ENCODE measurements at regions not wholly inside any gene's neighbourhood (a gene's known extent, or its start where the extent isn't known, plus 50 kb on each side); places are given as distances from the start of the nearest gene placed in this dataset.
A peak's percentile ranks its signal among the peaks of the same experiment; 100 is the strongest.

DNA sequence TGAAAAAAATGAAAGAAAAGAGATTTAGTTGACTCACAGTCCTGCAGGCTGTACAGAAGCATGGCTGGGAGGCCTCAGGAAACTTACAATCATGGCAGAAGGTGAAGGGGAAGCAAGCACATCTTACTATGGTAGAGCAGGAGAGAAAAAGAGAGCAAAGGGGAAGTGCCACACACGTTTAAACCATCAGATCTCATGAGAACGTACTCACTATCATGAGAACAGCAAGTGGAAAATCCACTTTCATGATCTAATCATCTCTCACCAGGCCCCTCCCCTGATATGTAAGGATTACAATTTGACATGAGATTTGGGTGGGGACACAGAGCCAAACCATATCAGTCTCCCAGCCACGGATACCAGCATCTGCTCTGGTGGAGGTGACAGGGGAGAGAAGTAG, 50.8 kb upstream of the CPOX start:
- Mint-ChIP-seq H3K4me3 (no peak overlapping the region), H3K9me3 (peaks cover 4% of the 10 kb centered on the region), H3K27me3 (ENCODE audit: low read depth) (peaks cover 14% of the 10 kb centered on the region), H3K4me1 (ENCODE audit: low read depth) (no peaks in the 10 kb centered on the region), H3K36me3 (ENCODE audit: low read depth) (no peaks in the 10 kb centered on the region), H3K27ac (no peak overlapping the region)
- CTCF ChIA-PET = no interaction called here
- no peak for DNase-seq
- intact Hi-C loops (cut with micrococcal nuclease) = no loop called here

DNA sequence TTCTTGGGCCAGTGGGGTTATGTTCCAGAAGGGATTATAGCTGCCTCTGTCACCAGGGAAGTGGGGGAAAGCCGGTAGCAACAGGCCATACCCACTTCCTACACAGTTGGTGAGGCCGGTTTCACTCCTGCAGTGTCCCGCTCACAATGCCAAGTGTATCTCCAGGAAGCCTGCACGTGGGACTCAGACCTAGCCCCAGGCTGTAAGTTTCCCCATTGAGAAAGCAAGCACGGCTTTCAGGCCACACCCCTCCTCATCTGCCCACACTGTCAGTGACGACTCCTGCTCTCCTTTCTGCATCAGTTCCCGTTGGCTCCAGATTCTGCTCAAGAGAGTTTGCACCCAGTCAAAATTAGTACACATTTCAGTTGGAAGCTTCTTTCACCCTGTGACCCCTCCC, 51.6 kb upstream of the CPOX start:
- peaks cover 14% of the 10 kb centered on the region for H3K27me3 Mint-ChIP-seq (ENCODE audit: low read depth)
- H3K4me3 Mint-ChIP-seq = no peak overlapping the region
- no peak overlapping the region for H3K27ac Mint-ChIP-seq
- DNase-seq = peak; percentile 8
- CTCF ChIA-PET = no interaction called here
- intact Hi-C loops (cut with micrococcal nuclease) = no loop called here
- no peaks in the 10 kb centered on the region for H3K4me1 Mint-ChIP-seq (ENCODE audit: low read depth)
- no peaks in the 10 kb centered on the region for H3K9me3 Mint-ChIP-seq
- H3K36me3 Mint-ChIP-seq (ENCODE audit: low read depth) = no peaks in the 10 kb centered on the region

DNA sequence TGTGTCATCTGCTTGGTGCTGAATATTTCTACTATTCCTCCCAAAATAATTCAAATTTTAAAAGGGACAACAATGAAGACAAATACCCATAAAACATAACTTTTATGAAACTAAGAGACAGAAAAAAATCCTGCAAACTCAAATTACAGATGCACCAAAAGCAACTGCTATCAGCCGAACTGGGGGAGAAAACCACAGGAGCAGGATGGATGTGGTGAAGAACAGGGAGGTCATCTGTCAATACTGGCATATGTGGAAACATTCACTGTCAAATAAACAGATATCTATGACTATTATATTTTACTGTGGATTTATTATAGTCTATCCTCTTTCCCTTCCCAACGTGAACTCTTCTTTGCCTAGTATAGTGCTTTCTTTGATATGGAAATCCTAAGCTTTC, 53.3 kb upstream of the CPOX start:
- DNase-seq = no peak
- Mint-ChIP-seq H3K9me3 (no peaks in the 10 kb centered on the region), H3K36me3 (ENCODE audit: low read depth) (no peaks in the 10 kb centered on the region), H3K27ac (no peak overlapping the region), H3K27me3 (ENCODE audit: low read depth) (peaks cover 11% of the 10 kb centered on the region), H3K4me1 (ENCODE audit: low read depth) (peaks cover 6% of the 10 kb centered on the region), H3K4me3 (no peak overlapping the region)
- CTCF ChIA-PET = no interaction called here
- intact Hi-C loops (cut with micrococcal nuclease) = no loop called here

DNA sequence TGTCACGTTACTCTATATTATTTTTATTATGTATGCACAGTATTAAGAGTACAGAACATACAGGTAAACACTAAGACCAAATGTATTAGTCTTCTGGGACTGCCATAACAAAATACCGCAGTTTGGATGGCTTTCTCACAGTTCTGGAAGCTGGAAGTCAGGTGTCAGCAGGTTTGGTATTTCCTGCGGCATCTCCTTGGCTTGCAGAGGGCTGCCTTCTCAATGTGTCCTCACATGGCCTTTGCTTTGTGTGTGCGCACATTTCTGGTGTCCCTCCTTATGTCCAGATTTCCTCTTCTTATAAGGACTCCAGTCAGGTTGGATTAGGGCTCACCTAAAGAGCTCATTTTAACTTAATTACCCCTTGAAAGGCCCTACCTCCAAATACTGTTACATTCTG, 53.8 kb upstream of the CPOX start:
- DNase-seq = no peak
- intact Hi-C loops (cut with micrococcal nuclease) = no loop called here
- Mint-ChIP-seq H3K4me1 (ENCODE audit: low read depth) (peaks cover 10% of the 10 kb centered on the region), H3K27me3 (ENCODE audit: low read depth) (peaks cover 11% of the 10 kb centered on the region), H3K4me3 (no peak overlapping the region), H3K27ac (no peak overlapping the region), H3K36me3 (ENCODE audit: low read depth) (no peaks in the 10 kb centered on the region), H3K9me3 (no peaks in the 10 kb centered on the region)
- CTCF ChIA-PET = no interaction called here

DNA sequence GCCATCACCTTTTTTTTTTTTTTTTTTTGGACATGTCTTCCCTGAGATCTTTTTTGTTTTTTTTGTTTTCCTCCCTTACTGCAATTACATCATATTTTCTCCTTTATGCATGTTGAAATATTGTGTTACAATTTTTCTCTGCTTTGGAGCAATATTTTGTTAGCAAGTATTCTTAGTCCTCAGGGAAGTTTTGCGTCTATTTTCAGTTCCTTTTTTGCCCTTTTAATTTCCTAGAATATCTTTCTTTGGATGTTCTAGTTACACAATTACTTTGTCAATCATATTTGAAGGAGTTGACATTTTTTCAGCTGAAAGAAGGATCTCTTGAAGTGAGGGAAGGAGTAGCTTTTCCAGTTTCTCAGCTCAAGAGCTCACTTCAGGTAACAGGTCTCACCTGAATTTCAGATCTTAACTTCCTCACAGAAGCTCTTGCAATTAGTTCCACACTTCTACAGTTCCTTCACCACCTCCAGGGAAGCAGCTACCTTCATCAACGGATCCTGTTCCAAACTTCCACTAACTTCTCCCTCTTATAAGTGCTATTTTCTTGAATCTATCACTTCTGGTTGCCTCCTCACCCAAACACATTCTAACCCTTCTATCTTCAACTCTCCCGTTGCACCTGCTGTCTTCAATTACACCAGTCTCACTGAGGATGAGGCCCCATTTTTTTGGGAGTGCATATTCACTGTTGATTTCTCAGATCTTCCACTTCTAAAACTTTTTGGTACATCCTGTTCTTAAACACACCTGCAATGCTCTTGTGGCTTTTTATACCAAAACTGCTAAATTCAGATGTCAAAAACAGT, 57.8 kb upstream of the CPOX start:
- CTCF ChIA-PET = no interaction called here
- no peak for DNase-seq
- H3K36me3 Mint-ChIP-seq (ENCODE audit: low read depth) = no peaks in the 10 kb centered on the region
- H3K4me3 Mint-ChIP-seq = no peak overlapping the region
- H3K27ac Mint-ChIP-seq = no peak overlapping the region
- intact Hi-C loops (cut with micrococcal nuclease) = no loop called here
- no peaks in the 10 kb centered on the region for H3K27me3 Mint-ChIP-seq (ENCODE audit: low read depth)
- no peaks in the 10 kb centered on the region for H3K9me3 Mint-ChIP-seq
- peaks cover 10% of the 10 kb centered on the region for H3K4me1 Mint-ChIP-seq (ENCODE audit: low read depth)

DNA sequence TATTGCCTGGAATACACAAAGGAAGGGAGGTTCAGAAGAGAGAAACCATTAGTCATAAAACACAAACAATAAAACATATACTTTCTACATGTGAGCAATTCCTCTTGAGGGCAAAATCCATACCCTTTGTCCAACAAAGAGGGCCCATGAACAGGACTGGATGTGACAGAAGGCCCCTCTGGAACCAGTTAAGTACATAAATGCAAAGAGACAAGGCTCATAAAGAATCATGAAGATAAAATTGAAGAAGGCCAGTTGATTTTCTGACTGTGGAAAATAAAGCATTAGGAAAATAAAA, 58.3 kb upstream of the CPOX start:
- H3K36me3 Mint-ChIP-seq (ENCODE audit: low read depth) = no peaks in the 10 kb centered on the region
- H3K4me1 Mint-ChIP-seq (ENCODE audit: low read depth) = peaks cover 10% of the 10 kb centered on the region
- H3K9me3 Mint-ChIP-seq = no peaks in the 10 kb centered on the region
- intact Hi-C loops (cut with micrococcal nuclease) = no loop called here
- H3K27ac Mint-ChIP-seq = no peak overlapping the region
- no peak overlapping the region for H3K4me3 Mint-ChIP-seq
- CTCF ChIA-PET = no interaction called here
- DNase-seq = no peak
- H3K27me3 Mint-ChIP-seq (ENCODE audit: low read depth) = no peaks in the 10 kb centered on the region

DNA sequence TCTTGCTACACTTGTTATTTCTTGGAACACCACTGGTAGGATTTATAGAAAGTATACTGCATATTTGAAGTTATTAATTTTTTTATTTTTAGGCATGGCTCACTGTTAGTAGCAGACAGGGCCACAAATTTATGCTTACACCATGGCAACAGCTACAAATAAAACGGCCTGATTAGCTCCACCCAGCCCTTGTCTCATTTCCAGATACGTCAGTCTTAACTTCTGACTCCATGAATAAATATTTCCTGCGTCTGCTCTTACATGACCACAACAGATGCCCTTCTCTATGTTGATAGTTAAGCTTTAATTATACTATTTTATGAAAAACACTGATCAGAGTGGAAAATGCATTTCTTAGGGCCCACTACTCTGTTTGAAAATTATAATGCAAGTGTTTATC, 62.3 kb upstream of the CPOX start:
- no peak overlapping the region for H3K4me3 Mint-ChIP-seq
- H3K27ac Mint-ChIP-seq = no peak overlapping the region
- peaks cover 19% of the 10 kb centered on the region for H3K27me3 Mint-ChIP-seq (ENCODE audit: low read depth)
- CTCF ChIA-PET = no interaction called here
- no peaks in the 10 kb centered on the region for H3K9me3 Mint-ChIP-seq
- no peaks in the 10 kb centered on the region for H3K36me3 Mint-ChIP-seq (ENCODE audit: low read depth)
- intact Hi-C loops (cut with micrococcal nuclease) = loop anchor here (5.0 kb wide), 1 partner anchor 323 kb away; no protein-coding TSS in a partner anchor
- peaks cover 12% of the 10 kb centered on the region for H3K4me1 Mint-ChIP-seq (ENCODE audit: low read depth)
- DNase-seq = no peak

DNA sequence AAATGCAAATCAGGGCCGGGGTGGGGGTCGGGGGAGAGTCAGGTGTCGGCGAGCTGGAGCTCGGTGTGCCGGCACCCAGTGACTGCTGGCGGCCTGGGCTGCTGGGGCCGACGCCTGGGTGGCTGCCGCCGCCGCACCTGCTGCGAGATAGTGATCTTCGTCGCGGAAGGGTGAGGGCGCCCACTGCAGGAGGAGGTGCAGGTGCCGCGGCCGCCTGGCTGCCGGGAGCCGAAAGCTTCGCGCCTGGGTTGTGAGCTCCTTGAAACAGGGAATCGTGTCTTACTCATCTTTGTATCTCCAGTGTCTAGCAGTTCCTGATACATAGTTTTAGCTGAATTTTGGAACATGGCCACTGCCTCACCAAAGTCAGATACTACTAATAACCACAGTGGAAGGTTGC, 64.0 kb upstream of the CPOX start:
- intact Hi-C loops (cut with micrococcal nuclease) = loop anchor here (1.0 to 5.0 kb wide), 2 partner anchors 55 to 325 kb away; no protein-coding TSS in a partner anchor
- Mint-ChIP-seq H3K4me3 (no peak overlapping the region), H3K27ac (no peak overlapping the region)

DNA sequence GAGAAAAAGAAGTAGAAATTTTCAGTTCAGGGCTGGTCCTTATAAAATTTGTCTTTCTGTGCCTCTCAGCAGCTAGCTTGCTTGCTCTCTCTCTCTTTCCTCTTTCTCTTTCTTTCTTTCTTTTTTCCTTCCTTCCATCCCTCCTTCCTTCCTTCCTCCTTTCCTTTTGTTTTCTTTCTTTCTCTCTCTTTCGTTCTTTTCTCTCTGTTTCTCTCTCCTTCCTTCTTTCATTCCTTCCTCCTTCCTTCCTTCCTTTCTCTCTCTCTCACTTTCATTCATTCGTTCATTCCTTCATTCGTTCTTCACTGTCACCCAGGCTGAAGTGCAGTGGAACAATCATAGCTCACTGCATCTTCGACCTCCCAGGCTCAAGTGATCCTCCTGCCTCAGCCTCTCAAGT, 69.3 kb upstream of the CPOX start:
- no peaks in the 10 kb centered on the region for H3K9me3 Mint-ChIP-seq
- peaks cover under 1% of the 10 kb centered on the region for H3K4me1 Mint-ChIP-seq (ENCODE audit: low read depth)
- CTCF ChIA-PET = no interaction called here
- peaks cover 21% of the 10 kb centered on the region for H3K27me3 Mint-ChIP-seq (ENCODE audit: low read depth)
- H3K36me3 Mint-ChIP-seq (ENCODE audit: low read depth) = no peaks in the 10 kb centered on the region
- no peak for DNase-seq
- H3K27ac Mint-ChIP-seq = no peak overlapping the region
- intact Hi-C loops (cut with micrococcal nuclease) = no loop called here
- no peak overlapping the region for H3K4me3 Mint-ChIP-seq

More for the DNA sequence above, 64.0 kb upstream of the CPOX start:
- Mint-ChIP-seq H3K27me3 (ENCODE audit: low read depth) (peaks cover 19% of the 10 kb centered on the region), H3K4me1 (ENCODE audit: low read depth) (peaks cover 3% of the 10 kb centered on the region), H3K36me3 (ENCODE audit: low read depth) (no peaks in the 10 kb centered on the region), H3K9me3 (no peaks in the 10 kb centered on the region)
- CTCF ChIA-PET = interaction anchor here (0.5 to 2.8 kb wide), 7 partner anchors 55 to 366 kb away, joined by 3 to 17 read pairs (median 3); no protein-coding TSS in a partner anchor
- peak; percentile 58 for DNase-seq

DNA sequence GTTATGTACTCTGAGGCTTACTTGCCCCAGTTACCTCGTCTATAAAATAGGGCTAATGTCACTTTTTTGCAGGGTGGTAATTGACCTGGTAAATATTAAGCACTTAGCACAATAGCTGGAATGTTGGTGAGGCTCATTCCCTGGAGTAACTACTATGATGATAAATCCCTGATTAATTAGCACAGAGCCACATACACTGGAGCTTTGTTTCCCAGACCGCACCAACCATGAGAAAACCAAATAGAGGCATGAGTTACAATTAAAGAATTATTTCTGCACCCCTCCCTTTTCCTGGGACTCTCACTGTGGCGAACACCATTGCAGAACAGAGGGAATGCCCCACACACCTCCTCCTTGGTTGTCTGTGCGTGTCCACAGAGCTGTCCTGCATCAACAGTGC, 76.6 kb upstream of the CPOX start:
- DNase-seq = no peak
- Mint-ChIP-seq H3K4me1 (ENCODE audit: low read depth) (no peaks in the 10 kb centered on the region), H3K27ac (no peak overlapping the region), H3K9me3 (no peaks in the 10 kb centered on the region), H3K4me3 (no peak overlapping the region), H3K36me3 (ENCODE audit: low read depth) (no peaks in the 10 kb centered on the region), H3K27me3 (ENCODE audit: low read depth) (peaks cover 5% of the 10 kb centered on the region)
- CTCF ChIA-PET = no interaction called here
- intact Hi-C loops (cut with micrococcal nuclease) = no loop called here

DNA sequence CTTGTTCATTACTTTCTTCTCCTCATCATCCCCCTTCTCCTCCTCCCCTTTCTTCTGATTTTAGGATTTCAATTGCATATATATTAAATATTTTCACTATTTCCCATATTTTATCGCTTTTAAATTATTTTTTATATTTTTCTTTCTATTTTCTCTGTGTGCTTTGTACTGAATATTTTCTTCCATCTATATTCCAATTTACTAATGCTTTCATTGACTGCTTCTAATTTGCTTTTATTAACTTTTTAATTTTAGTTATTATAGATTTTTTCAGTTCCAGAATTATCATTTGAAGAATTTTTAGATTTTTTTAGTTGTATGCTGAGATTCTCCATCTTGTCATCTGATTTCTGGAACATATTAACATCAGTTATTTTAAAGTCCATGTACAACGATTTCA, 83.2 kb upstream of the ST3GAL6 start:
- no peak overlapping the region for H3K27ac Mint-ChIP-seq
- DNase-seq = no peak
- H3K27me3 Mint-ChIP-seq (ENCODE audit: low read depth) = no peaks in the 10 kb centered on the region
- no peaks in the 10 kb centered on the region for H3K4me1 Mint-ChIP-seq (ENCODE audit: low read depth)
- H3K4me3 Mint-ChIP-seq = no peak overlapping the region
- intact Hi-C loops (cut with micrococcal nuclease) = no loop called here
- CTCF ChIA-PET = no interaction called here
- H3K9me3 Mint-ChIP-seq = no peaks in the 10 kb centered on the region
- no peaks in the 10 kb centered on the region for H3K36me3 Mint-ChIP-seq (ENCODE audit: low read depth)

DNA sequence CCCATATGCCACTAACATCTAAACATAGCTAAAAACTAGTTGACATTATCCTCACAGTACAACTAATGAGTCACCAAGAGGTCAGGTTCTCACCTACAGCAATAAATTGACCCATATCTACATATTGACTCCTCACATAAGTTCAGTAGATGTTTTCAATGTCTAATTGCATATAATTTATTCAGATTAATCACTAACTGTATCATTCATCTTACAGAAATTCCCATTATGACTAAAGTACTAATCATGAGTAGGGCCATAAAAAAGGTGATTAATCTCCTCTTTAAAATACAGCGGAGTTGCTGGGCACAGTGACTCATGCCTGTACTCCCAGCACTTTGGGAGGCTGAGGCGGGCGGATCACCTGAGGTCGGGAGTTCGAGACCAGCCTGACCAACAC, 82.4 kb upstream of the ST3GAL6 start:
- H3K9me3 Mint-ChIP-seq = no peaks in the 10 kb centered on the region

DNA sequence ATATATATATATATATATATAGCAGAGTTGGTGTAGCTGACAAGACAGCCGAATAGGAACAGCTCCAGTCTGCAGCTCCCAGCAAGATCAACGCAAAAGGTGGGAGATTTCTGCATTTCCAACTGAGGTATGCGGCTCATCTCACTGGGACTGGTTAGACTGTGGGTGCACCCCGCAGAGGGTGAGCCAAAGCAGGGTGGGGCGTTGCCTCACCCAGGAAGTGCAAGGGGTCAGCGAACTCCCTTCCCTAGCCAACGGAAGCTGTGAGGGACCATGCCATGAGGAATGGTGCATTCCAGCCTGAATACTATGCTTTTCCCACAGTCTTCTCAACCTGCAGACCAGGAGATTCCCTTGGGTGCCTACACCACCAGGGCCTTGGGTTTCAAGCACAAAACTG, 81.7 kb upstream of the ST3GAL6 start:
- DNase-seq = no peak
- Mint-ChIP-seq H3K4me3 (no peak overlapping the region), H3K4me1 (ENCODE audit: low read depth) (no peaks in the 10 kb centered on the region), H3K27ac (no peak overlapping the region), H3K36me3 (ENCODE audit: low read depth) (no peaks in the 10 kb centered on the region), H3K9me3 (no peaks in the 10 kb centered on the region), H3K27me3 (ENCODE audit: low read depth) (no peaks in the 10 kb centered on the region)
- CTCF ChIA-PET = no interaction called here
- intact Hi-C loops (cut with micrococcal nuclease) = no loop called here

More for the DNA sequence above, 82.4 kb upstream of the ST3GAL6 start:
- CTCF ChIA-PET = no interaction called here
- Mint-ChIP-seq H3K36me3 (ENCODE audit: low read depth) (no peaks in the 10 kb centered on the region), H3K27ac (no peak overlapping the region), H3K27me3 (ENCODE audit: low read depth) (no peaks in the 10 kb centered on the region), H3K4me1 (ENCODE audit: low read depth) (no peaks in the 10 kb centered on the region), H3K4me3 (no peak overlapping the region)
- intact Hi-C loops (cut with micrococcal nuclease) = no loop called here
- no peak for DNase-seq

Measured in activated naive CD4-positive, alpha-beta T cell treated with anti-CD3 and anti-CD28 coated beads for 36 hours (primary cell).